Gastroesophageal sphincter (tissue), 3 donors: ENCODE measurements at regions not wholly inside any gene's neighbourhood (a gene's known extent, or its start where the extent isn't known, plus 50 kb on each side); places are given as distances from the start of the nearest gene placed in this dataset.

Experiments
- CTCF ChIP-seq, 4 experiments: fragments of 200-600 bp in 2 of 4; fragments of 450-650 bp in 2 of 4; sonication (generic) in 1 of 4; IDR thresholded peaks; one replicate each; pipeline ENCODE4 v1.5.1; 2017 to 2019; ENCODE audit warnings: antibody characterized with exemption in 4 of 4, mild to moderate bottlenecking in 2 of 4, moderate library complexity in 2 of 4
- POLR2AphosphoS5 ChIP-seq: sonication (generic); formaldehyde crosslinking; IDR thresholded peaks from one replicate; pipeline ENCODE4 v1.6.1; 2017; ENCODE audit warnings: antibody characterized with exemption

- TF ChIP-seq CTCF (IDR thresholded peaks at IDR 0.05) (no peak), POLR2AphosphoS5 (no peak)
These were observed 213.9 kb downstream of the SOD2 start for GRCh38 chr6:159479146-159479545.
